Activated T-helper 1 cell treated with anti-CD3 and anti-CD28 coated beads, Interleukin-12 subunit alpha, Interleukin-12 subunit beta, Interleukin-2, Interleukin-4 antibody, amounts not matched to agents 30 ng/mL and 10 ng/mL and 1 ng/mL, durations not matched to agents 14 hours and 24 hours and 36 hours (primary cell): ENCODE measurements at regions not wholly inside any gene's neighbourhood (a gene's known extent, or its start where the extent isn't known, plus 50 kb on each side); places are given as distances from the start of the nearest gene placed in this dataset.

ENCODE experiments used
- DNase-seq: peaks from one replicate; pipeline ENCODE4 v3.0.0; 2021; ENCODE audit warnings: low spot score
- H3K27ac Mint-ChIP-seq: one replicate; pipeline ENCODE4 v1.8.0; 2021; ENCODE audit warnings: mild to moderate bottlenecking, mixed read lengths
- H3K27me3 Mint-ChIP-seq: one replicate; pipeline ENCODE4 v1.8.0; 2022; ENCODE audit warnings: mild to moderate bottlenecking, moderate library complexity, mixed read lengths; ENCODE audit not compliant: insufficient read depth
- H3K36me3 Mint-ChIP-seq: one replicate; pipeline ENCODE4 v1.8.0; 2021; ENCODE audit warnings: low read depth, mixed read lengths
- H3K4me1 Mint-ChIP-seq: one replicate; pipeline ENCODE4 v1.8.0; 2021; ENCODE audit warnings: low read depth, mixed read lengths
- H3K4me3 Mint-ChIP-seq: one replicate; pipeline ENCODE4 v1.8.0; 2021; ENCODE audit warnings: mild to moderate bottlenecking, moderate library complexity, mixed read lengths
- H3K9me3 Mint-ChIP-seq: one replicate; pipeline ENCODE4 v1.8.0; 2021; ENCODE audit warnings: mixed read lengths
- intact Hi-C: fragments of 100-400 bp; cut with micrococcal nuclease; formaldehyde crosslinking; loops from one replicate; pipeline ENCODE4 v1.15.1; 2024

GRCh38 chr18:45402485-45403056, 212.7 kb upstream of the SLC14A2 start:
- Mint-ChIP-seq H3K9me3 (no peaks in the 10 kb centered on the region), H3K27me3 (peaks cover 3% of the 10 kb centered on the region), H3K36me3 (no peaks in the 10 kb centered on the region), H3K4me1 (no peaks in the 10 kb centered on the region), H3K27ac (no peak overlapping the region), H3K4me3 (no peak overlapping the region)
- intact Hi-C loops: no loop called here
- DNase-seq: no peak

- Mint-ChIP-seq H3K4me3 (no peak overlapping the region), H3K9me3 (no peaks in the 10 kb centered on the region), H3K4me1 (no peaks in the 10 kb centered on the region), H3K27me3 (peaks cover 3% of the 10 kb centered on the region), H3K36me3 (no peaks in the 10 kb centered on the region), H3K27ac (no peak overlapping the region)
- intact Hi-C loops: no loop called here
- DNase-seq: no peak
Observed at GRCh38 chr18:45403341-45404049, 211.8 kb upstream of the SLC14A2 start.

- no peaks in the 10 kb centered on the region for H3K9me3 Mint-ChIP-seq
- no peaks in the 10 kb centered on the region for H3K4me1 Mint-ChIP-seq
- no peak overlapping the region for H3K4me3 Mint-ChIP-seq
- DNase-seq: no peak
- intact Hi-C loops: no loop called here
- H3K27me3 Mint-ChIP-seq: peaks cover 3% of the 10 kb centered on the region
- H3K27ac Mint-ChIP-seq: no peak overlapping the region
- no peaks in the 10 kb centered on the region for H3K36me3 Mint-ChIP-seq
Observed at GRCh38 chr18:45408218-45408617, 207.1 kb upstream of the SLC14A2 start.

- no peaks in the 10 kb centered on the region for H3K9me3 Mint-ChIP-seq
- H3K36me3 Mint-ChIP-seq: no peaks in the 10 kb centered on the region
- DNase-seq: no peak
- peaks cover 2% of the 10 kb centered on the region for H3K27me3 Mint-ChIP-seq
- no peak overlapping the region for H3K27ac Mint-ChIP-seq
- intact Hi-C loops: no loop called here
- H3K4me3 Mint-ChIP-seq: no peak overlapping the region
- no peaks in the 10 kb centered on the region for H3K4me1 Mint-ChIP-seq
Observed at GRCh38 chr18:45409971-45410370, 205.3 kb upstream of the SLC14A2 start.

- H3K36me3 Mint-ChIP-seq: no peaks in the 10 kb centered on the region
- no peaks in the 10 kb centered on the region for H3K27me3 Mint-ChIP-seq
- intact Hi-C loops: no loop called here
- DNase-seq: no peak
- no peaks in the 10 kb centered on the region for H3K9me3 Mint-ChIP-seq
- no peak overlapping the region for H3K4me3 Mint-ChIP-seq
- H3K4me1 Mint-ChIP-seq: no peaks in the 10 kb centered on the region
- no peak overlapping the region for H3K27ac Mint-ChIP-seq
Observed at GRCh38 chr18:45412577-45412976, 202.7 kb upstream of the SLC14A2 start.

GRCh38 chr18:45413180-45413836, 202.0 kb upstream of the SLC14A2 start:
- H3K9me3 Mint-ChIP-seq: no peaks in the 10 kb centered on the region
- DNase-seq: no peak
- H3K4me1 Mint-ChIP-seq: no peaks in the 10 kb centered on the region
- H3K27ac Mint-ChIP-seq: no peak overlapping the region
- H3K4me3 Mint-ChIP-seq: no peak overlapping the region
- no peaks in the 10 kb centered on the region for H3K36me3 Mint-ChIP-seq
- no peaks in the 10 kb centered on the region for H3K27me3 Mint-ChIP-seq
- intact Hi-C loops: no loop called here

GRCh38 chr18:45415614-45416013, 199.7 kb upstream of the SLC14A2 start:
- Mint-ChIP-seq H3K27ac (no peak overlapping the region), H3K36me3 (no peaks in the 10 kb centered on the region), H3K9me3 (no peaks in the 10 kb centered on the region), H3K4me1 (no peaks in the 10 kb centered on the region), H3K4me3 (no peak overlapping the region), H3K27me3 (no peaks in the 10 kb centered on the region)
- intact Hi-C loops: no loop called here
- no peak for DNase-seq

- intact Hi-C loops: no loop called here
- no peak for DNase-seq
- H3K4me3 Mint-ChIP-seq: no peak overlapping the region
- H3K9me3 Mint-ChIP-seq: no peaks in the 10 kb centered on the region
- no peaks in the 10 kb centered on the region for H3K27me3 Mint-ChIP-seq
- no peak overlapping the region for H3K27ac Mint-ChIP-seq
- H3K4me1 Mint-ChIP-seq: no peaks in the 10 kb centered on the region
- no peaks in the 10 kb centered on the region for H3K36me3 Mint-ChIP-seq
Observed at GRCh38 chr18:45416168-45416567, 199.1 kb upstream of the SLC14A2 start.

GRCh38 chr18:45417392-45417791, 197.9 kb upstream of the SLC14A2 start:
- no peak overlapping the region for H3K4me3 Mint-ChIP-seq
- H3K36me3 Mint-ChIP-seq: no peaks in the 10 kb centered on the region
- intact Hi-C loops: no loop called here
- no peaks in the 10 kb centered on the region for H3K4me1 Mint-ChIP-seq
- H3K27me3 Mint-ChIP-seq: no peaks in the 10 kb centered on the region
- H3K27ac Mint-ChIP-seq: no peak overlapping the region
- no peaks in the 10 kb centered on the region for H3K9me3 Mint-ChIP-seq
- DNase-seq: no peak

GRCh38 chr18:45423659-45424058, 191.6 kb upstream of the SLC14A2 start:
- intact Hi-C loops: no loop called here
- Mint-ChIP-seq H3K9me3 (no peaks in the 10 kb centered on the region), H3K4me1 (no peaks in the 10 kb centered on the region), H3K27me3 (no peaks in the 10 kb centered on the region), H3K27ac (no peak overlapping the region), H3K36me3 (no peaks in the 10 kb centered on the region), H3K4me3 (no peak overlapping the region)
- DNase-seq: no peak

GRCh38 chr18:45430041-45430440, 185.2 kb upstream of the SLC14A2 start:
- no peak for DNase-seq
- intact Hi-C loops: no loop called here
- H3K4me1 Mint-ChIP-seq: no peaks in the 10 kb centered on the region
- no peak overlapping the region for H3K4me3 Mint-ChIP-seq
- H3K27me3 Mint-ChIP-seq: no peaks in the 10 kb centered on the region
- H3K36me3 Mint-ChIP-seq: no peaks in the 10 kb centered on the region
- no peaks in the 10 kb centered on the region for H3K9me3 Mint-ChIP-seq
- no peak overlapping the region for H3K27ac Mint-ChIP-seq

- no peak overlapping the region for H3K27ac Mint-ChIP-seq
- peaks cover 3% of the 10 kb centered on the region for H3K27me3 Mint-ChIP-seq
- H3K36me3 Mint-ChIP-seq: no peaks in the 10 kb centered on the region
- no peaks in the 10 kb centered on the region for H3K9me3 Mint-ChIP-seq
- no peaks in the 10 kb centered on the region for H3K4me1 Mint-ChIP-seq
- intact Hi-C loops: no loop called here
- H3K4me3 Mint-ChIP-seq: no peak overlapping the region
- no peak for DNase-seq
Observed at GRCh38 chr18:45435810-45436209, 179.5 kb upstream of the SLC14A2 start.

GRCh38 chr18:45437366-45437765, 177.9 kb upstream of the SLC14A2 start:
- intact Hi-C loops: no loop called here
- peaks cover 3% of the 10 kb centered on the region for H3K27me3 Mint-ChIP-seq

More at GRCh38 chr18:45437366-45437765, 177.9 kb upstream of the SLC14A2 start:
- no peak overlapping the region for H3K4me3 Mint-ChIP-seq
- H3K36me3 Mint-ChIP-seq: no peaks in the 10 kb centered on the region
- no peak overlapping the region for H3K27ac Mint-ChIP-seq
- H3K4me1 Mint-ChIP-seq: no peaks in the 10 kb centered on the region
- DNase-seq: no peak
- H3K9me3 Mint-ChIP-seq: no peaks in the 10 kb centered on the region
